MM.1S (cell line): ENCODE measurements at regions not wholly inside any gene's neighbourhood (a gene's known extent, or its start where the extent isn't known, plus 50 kb on each side); places are given as distances from the start of the nearest gene placed in this dataset.

Experiments used
- DNase-seq: peaks from one replicate; pipeline ENCODE4 v3.0.0-alpha.2; 2015
- H2AFZ ChIP-seq: fragments of 300-600 bp; sonication (generic); 2 replicates; pipeline ENCODE4 v1.6.0; 2016; ENCODE audit warnings: antibody characterized with exemption, low read length
- H3F3A ChIP-seq: fragments of 300-600 bp; sonication (generic); 2 replicates; pipeline ENCODE4 v1.6.1; 2016; ENCODE audit warnings: mild to moderate bottlenecking, antibody characterized with exemption, low read length, moderate library complexity, mixed read lengths; ENCODE audit not compliant: insufficient read depth
- H3K27ac ChIP-seq: fragments of 300-600 bp; sonication (generic); 2 replicates; pipeline ENCODE4 v1.5.1; 2016; ENCODE audit warnings: mild to moderate bottlenecking, low read length
- H3K27me3 ChIP-seq: fragments of 300-600 bp; sonication (generic); replicated peaks from 2 replicates; pipeline ENCODE4 v1.6.0; 2016; ENCODE audit warnings: low read length; ENCODE audit not compliant: insufficient read depth
- H3K36me3 ChIP-seq: fragments of 300-600 bp; sonication (generic); replicated peaks from 2 replicates; pipeline ENCODE4 v1.6.1; 2016; ENCODE audit warnings: mild to moderate bottlenecking, low read length, mixed read lengths; ENCODE audit not compliant: insufficient read depth
- H3K4me1 ChIP-seq: fragments of 300-600 bp; sonication (generic); 2 replicates; pipeline ENCODE4 v1.6.1; 2016; ENCODE audit warnings: low read length, mixed read lengths
- H3K4me2 ChIP-seq: fragments of 300-600 bp; sonication (generic); 2 replicates; pipeline ENCODE4 v1.6.0; 2016; ENCODE audit warnings: low read depth, low read length
- H3K4me3 ChIP-seq: fragments of 300-600 bp; sonication (generic); 2 replicates; pipeline ENCODE4 v1.5.1; 2016; ENCODE audit warnings: low read length, mixed read lengths
- H3K79me2 ChIP-seq: fragments of 300-600 bp; sonication (generic); 2 replicates; pipeline ENCODE4 v1.6.1; 2016; ENCODE audit warnings: mixed run types, low read length, mixed read lengths
- H3K9ac ChIP-seq: fragments of 300-600 bp; sonication (generic); 2 replicates; pipeline ENCODE4 v1.6.1; 2016; ENCODE audit warnings: low read length, mixed read lengths
- H3K9me2 ChIP-seq: fragments of 300-600 bp; sonication (generic); replicated peaks from 2 replicates; pipeline ENCODE4 v1.6.1; 2016; ENCODE audit warnings: mild to moderate bottlenecking, low read length, mixed read lengths; ENCODE audit not compliant: insufficient read depth
- H3K9me3 ChIP-seq: fragments of 300-600 bp; sonication (generic); replicated peaks from 2 replicates; pipeline ENCODE4 v1.6.1; 2016; ENCODE audit warnings: mild to moderate bottlenecking, low read length, mixed read lengths; ENCODE audit not compliant: insufficient read depth
- H4K20me1 ChIP-seq: fragments of 300-600 bp; sonication (generic); 2 replicates; pipeline ENCODE4 v1.6.1; 2016; ENCODE audit warnings: mild to moderate bottlenecking, low read length, moderate library complexity, mixed read lengths; ENCODE audit not compliant: insufficient read depth
- CTCF ChIP-seq: fragments of 300-600 bp; sonication (generic); IDR thresholded peaks from 2 replicates; pipeline ENCODE4 v1.5.1; 2016; ENCODE audit warnings: antibody characterized with exemption, low read length, mixed read lengths
- EZH2 ChIP-seq: fragments of 300-600 bp; sonication (generic); optimal IDR thresholded peaks from 2 replicates; pipeline ENCODE3; 2017; ENCODE audit warnings: low read depth, mild to moderate bottlenecking, antibody characterized with exemption, low read length, mixed read lengths
- EZH2phosphoT487 ChIP-seq: fragments of 300-600 bp; sonication (generic); IDR thresholded peaks from 2 replicates; pipeline ENCODE4 v1.6.1; 2018; ENCODE audit warnings: antibody characterized with exemption, low read length

DNA sequence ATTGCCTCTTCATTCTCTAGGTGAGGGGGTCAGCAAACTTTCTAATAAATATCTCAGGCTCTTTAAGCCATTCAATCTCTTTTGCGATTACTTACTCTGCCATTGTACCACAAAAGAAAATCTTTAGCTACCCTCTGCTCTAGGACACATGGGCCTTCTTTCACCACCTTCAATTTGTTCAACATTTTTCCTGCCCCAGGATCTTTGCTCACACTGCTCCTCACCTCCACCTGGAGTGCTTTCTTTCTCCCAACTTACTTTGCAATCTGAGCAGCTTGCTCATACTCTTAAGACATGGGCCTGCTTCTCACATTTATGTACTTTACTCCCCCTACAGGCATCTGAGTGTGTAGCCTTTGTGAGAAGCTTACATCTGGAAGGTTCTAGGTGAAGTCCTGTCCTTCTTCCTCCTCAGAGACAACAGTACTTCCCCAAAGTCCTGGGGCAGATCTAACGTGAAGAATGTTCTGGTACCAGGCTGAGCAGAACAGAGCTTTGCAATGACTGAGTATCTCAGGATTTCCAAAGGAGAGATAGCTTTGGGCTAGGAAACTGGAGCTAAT, 55.0 kb upstream of the PRDM5 start:
- no peaks in the 10 kb centered on the region for H3K9me3 ChIP-seq
- no peak overlapping the region for H3K4me3 ChIP-seq
- H3K4me2 ChIP-seq: no peak overlapping the region
- no peaks in the 10 kb centered on the region for H3F3A ChIP-seq
- no peaks in the 10 kb centered on the region for H4K20me1 ChIP-seq
- H2AFZ ChIP-seq: peak overlapping the region; percentile 21; the same call in 1 of the 2 replicates
- no peak overlapping the region for H3K27ac ChIP-seq
- DNase-seq: peak; percentile 82
- no peaks in the 10 kb centered on the region for H3K9me2 ChIP-seq
- no peak overlapping the region for H3K9ac ChIP-seq
- no peaks in the 10 kb centered on the region for H3K36me3 ChIP-seq
- peaks cover 6% of the 10 kb centered on the region; the same call in 1 of the 2 replicates for H3K4me1 ChIP-seq
- TF ChIP-seq CTCF (peak; percentile 71), EZH2phosphoT487 (no peak), EZH2 (no peak)
- no peaks in the 10 kb centered on the region for H3K27me3 ChIP-seq
- no peaks in the 10 kb centered on the region for H3K79me2 ChIP-seq

DNA sequence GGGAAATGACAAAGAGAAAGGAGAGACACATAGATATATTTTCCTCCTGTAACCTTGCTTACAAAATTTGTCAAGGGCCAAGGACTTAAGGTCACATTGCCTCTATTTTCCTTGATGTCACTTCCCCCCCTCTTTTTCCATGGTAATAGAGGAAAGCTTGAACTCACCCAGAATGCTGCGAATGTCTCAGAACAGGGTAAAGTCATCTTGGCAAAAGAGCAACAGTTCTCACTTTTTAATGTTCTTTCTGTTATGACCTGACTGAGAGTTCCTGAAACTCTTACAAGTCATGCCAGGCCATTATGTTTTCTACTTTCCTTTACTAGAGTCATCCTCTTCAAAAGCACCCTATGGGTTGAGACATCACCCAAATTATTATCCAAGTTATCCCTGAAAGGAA, 50.7 kb upstream of the PRDM5 start:
- no peak overlapping the region for H3K9ac ChIP-seq

More for the DNA sequence above, 50.7 kb upstream of the PRDM5 start:
- Histone ChIP-seq H3K9me2 (no peaks in the 10 kb centered on the region), H3K79me2 (no peaks in the 10 kb centered on the region), H3F3A (no peaks in the 10 kb centered on the region), H3K4me2 (no peak overlapping the region), H3K9me3 (no peaks in the 10 kb centered on the region), H3K27me3 (no peaks in the 10 kb centered on the region), H3K4me3 (no peak overlapping the region), H3K27ac (no peak overlapping the region), H2AFZ (no peak overlapping the region), H3K36me3 (no peaks in the 10 kb centered on the region), H3K4me1 (peaks cover 6% of the 10 kb centered on the region; the same call in 1 of the 2 replicates), H4K20me1 (no peaks in the 10 kb centered on the region)
- no peak for TF ChIP-seq EZH2phosphoT487
- TF ChIP-seq EZH2: no peak
- no peak for TF ChIP-seq CTCF
- DNase-seq: no peak
